Type B pancreatic cell (in vitro differentiated cells): ENCODE measurements at regions not wholly inside any gene's neighbourhood (a gene's known extent, or its start where the extent isn't known, plus 50 kb on each side); places are given as distances from the start of the nearest gene placed in this dataset.

Experiments used
- DNase-seq: peaks from one replicate; pipeline ENCODE4 v3.0.0; 2021; ENCODE audit warnings: mixed read lengths; ENCODE audit not compliant: unreplicated experiment; ENCODE audit errors: extremely low spot score
- H3K27ac Mint-ChIP-seq: 2 replicates; pipeline ENCODE4 v1.8.0; 2021; ENCODE audit warnings: mild to moderate bottlenecking, mixed read lengths
- H3K27me3 Mint-ChIP-seq: 2 replicates; pipeline ENCODE4 v1.8.0; 2021; ENCODE audit warnings: mixed read lengths
- H3K36me3 Mint-ChIP-seq: 2 replicates; pipeline ENCODE4 v1.8.0; 2021; ENCODE audit warnings: mixed read lengths
- H3K4me1 Mint-ChIP-seq: one replicate; pipeline ENCODE4 v1.8.0; 2021; ENCODE audit warnings: mixed read lengths; ENCODE audit not compliant: unreplicated experiment
- H3K4me3 Mint-ChIP-seq: 2 replicates; pipeline ENCODE4 v1.8.0; 2021; ENCODE audit warnings: mild to moderate bottlenecking, mixed read lengths
- H3K9me3 Mint-ChIP-seq: 2 replicates; pipeline ENCODE4 v1.8.0; 2021; ENCODE audit warnings: mixed read lengths
- TF ChIP-seq, protein P1 (sequence below): fragments of 200-600 bp; sonication (generic); conservative IDR thresholded peaks from 2 replicates; pipeline ENCODE4 v1.5.0; 2021; ENCODE audit warnings: antibody characterized with exemption, mild to moderate bottlenecking

DNA sequence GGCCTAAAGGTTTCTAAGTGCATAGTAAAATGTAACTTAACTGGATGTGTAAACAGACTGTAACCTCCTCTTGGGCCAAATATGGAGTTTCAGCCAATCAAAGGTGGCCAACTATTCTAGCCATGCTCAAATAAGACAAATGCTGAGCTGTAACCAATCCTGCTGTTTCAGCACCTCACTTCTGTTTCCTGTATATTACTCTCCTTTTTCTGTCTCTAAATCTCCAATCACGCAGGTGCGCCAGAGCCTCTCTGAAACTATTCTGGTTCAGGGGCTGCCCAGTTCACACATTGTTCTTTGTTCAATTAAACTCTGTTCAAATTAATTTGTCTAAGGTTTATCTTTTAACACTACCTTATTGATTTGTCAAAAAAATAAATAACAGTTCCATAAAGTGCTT lies 532.7 kb upstream of the DCC start:
- Mint-ChIP-seq H3K4me3 (no peak overlapping the region), H3K9me3 (no peaks in the 10 kb centered on the region), H3K4me1 (no peaks in the 10 kb centered on the region), H3K27ac (no peak overlapping the region), H3K27me3 (no peaks in the 10 kb centered on the region), H3K36me3 (no peaks in the 10 kb centered on the region)
- TF ChIP-seq, protein P1, sequence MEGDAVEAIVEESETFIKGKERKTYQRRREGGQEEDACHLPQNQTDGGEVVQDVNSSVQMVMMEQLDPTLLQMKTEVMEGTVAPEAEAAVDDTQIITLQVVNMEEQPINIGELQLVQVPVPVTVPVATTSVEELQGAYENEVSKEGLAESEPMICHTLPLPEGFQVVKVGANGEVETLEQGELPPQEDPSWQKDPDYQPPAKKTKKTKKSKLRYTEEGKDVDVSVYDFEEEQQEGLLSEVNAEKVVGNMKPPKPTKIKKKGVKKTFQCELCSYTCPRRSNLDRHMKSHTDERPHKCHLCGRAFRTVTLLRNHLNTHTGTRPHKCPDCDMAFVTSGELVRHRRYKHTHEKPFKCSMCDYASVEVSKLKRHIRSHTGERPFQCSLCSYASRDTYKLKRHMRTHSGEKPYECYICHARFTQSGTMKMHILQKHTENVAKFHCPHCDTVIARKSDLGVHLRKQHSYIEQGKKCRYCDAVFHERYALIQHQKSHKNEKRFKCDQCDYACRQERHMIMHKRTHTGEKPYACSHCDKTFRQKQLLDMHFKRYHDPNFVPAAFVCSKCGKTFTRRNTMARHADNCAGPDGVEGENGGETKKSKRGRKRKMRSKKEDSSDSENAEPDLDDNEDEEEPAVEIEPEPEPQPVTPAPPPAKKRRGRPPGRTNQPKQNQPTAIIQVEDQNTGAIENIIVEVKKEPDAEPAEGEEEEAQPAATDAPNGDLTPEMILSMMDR: no peak
- no peak for DNase-seq

- DNase-seq: no peak
- Mint-ChIP-seq H3K27ac (no peak overlapping the region), H3K4me1 (no peaks in the 10 kb centered on the region), H3K9me3 (no peaks in the 10 kb centered on the region), H3K27me3 (peaks cover 3% of the 10 kb centered on the region), H3K36me3 (no peaks in the 10 kb centered on the region), H3K4me3 (no peak overlapping the region)
- TF ChIP-seq, protein P1: no peak
These were observed 528.1 kb upstream of the DCC start for GRCh38 chr18:51811883-51812282.

DNA sequence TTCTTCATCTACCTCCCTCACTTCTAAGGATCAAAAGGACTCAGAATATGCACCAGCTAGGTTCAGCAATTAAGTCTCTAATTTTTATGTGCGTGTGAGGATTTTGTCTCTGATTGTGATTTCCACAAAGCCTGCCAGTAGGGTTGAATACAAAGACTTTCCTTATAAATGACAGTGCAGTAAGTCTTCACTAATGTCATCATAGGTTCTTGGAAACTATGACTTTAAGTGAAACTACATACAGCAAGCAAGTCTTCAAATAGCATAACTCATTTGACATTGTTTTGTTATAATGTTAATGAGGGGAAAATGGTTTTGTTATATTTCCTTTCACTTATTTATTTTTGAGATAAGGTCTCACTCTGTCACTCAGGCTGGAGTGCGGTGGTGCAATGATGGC lies 526.3 kb upstream of the DCC start:
- H3K27me3 Mint-ChIP-seq: peaks cover 3% of the 10 kb centered on the region
- DNase-seq: no peak
- H3K36me3 Mint-ChIP-seq: no peaks in the 10 kb centered on the region
- H3K27ac Mint-ChIP-seq: no peak overlapping the region
- TF ChIP-seq, protein P1: no peak
- H3K4me3 Mint-ChIP-seq: no peak overlapping the region
- no peaks in the 10 kb centered on the region for H3K9me3 Mint-ChIP-seq
- H3K4me1 Mint-ChIP-seq: no peaks in the 10 kb centered on the region

GRCh38 chr18:51821610-51822009 lies 518.4 kb upstream of the DCC start:
- TF ChIP-seq, protein P1: no peak
- H3K27me3 Mint-ChIP-seq: no peaks in the 10 kb centered on the region
- no peak overlapping the region for H3K4me3 Mint-ChIP-seq
- no peaks in the 10 kb centered on the region for H3K4me1 Mint-ChIP-seq
- H3K36me3 Mint-ChIP-seq: no peaks in the 10 kb centered on the region
- DNase-seq: no peak
- H3K27ac Mint-ChIP-seq: no peak overlapping the region
- no peaks in the 10 kb centered on the region for H3K9me3 Mint-ChIP-seq

DNA sequence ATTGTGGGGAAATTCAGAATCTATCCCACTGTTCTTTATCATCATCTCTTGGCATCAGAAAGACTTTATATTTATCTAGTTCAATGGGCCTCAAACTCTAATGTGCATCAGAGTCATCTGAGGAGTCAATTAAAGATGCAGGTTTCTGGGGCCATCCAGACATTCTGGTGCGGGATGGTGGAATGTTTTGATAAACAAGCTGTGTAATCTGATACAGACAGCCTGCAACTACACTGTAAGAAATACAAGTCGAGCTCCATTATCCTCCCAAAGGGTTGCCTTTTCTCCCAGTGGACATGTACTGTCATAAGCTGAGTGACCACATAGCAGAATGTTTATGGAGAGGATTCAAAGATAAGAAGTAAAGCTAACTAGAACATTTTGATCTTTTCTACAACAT lies 515.3 kb upstream of the DCC start:
- Mint-ChIP-seq H3K36me3 (no peaks in the 10 kb centered on the region), H3K9me3 (no peaks in the 10 kb centered on the region)

More for the DNA sequence above, 515.3 kb upstream of the DCC start:
- TF ChIP-seq, protein P1: no peak
- H3K27me3 Mint-ChIP-seq: peaks cover 3% of the 10 kb centered on the region
- no peak overlapping the region for H3K4me3 Mint-ChIP-seq
- H3K4me1 Mint-ChIP-seq: no peaks in the 10 kb centered on the region
- DNase-seq: no peak
- H3K27ac Mint-ChIP-seq: no peak overlapping the region
